GM19438 (cell line): ENCODE measurements at regions not wholly inside any gene's neighbourhood (a gene's known extent, or its start where the extent isn't known, plus 50 kb on each side); places are given as distances from the start of the nearest gene placed in this dataset.
A peak's percentile ranks its signal among the peaks of the same experiment; 100 is the strongest.

Source experiments
- ATAC-seq: cut with Tn5 transposase; IDR thresholded peaks from one replicate; pipeline ENCODE4 v1.9.1; 2021; ENCODE audit warnings: low read depth; ENCODE audit not compliant: unreplicated experiment

GRCh38 chr1:83775977-83776603 lies 222.8 kb downstream of the TTLL7 start:
- ATAC-seq = no peak

GRCh38 chr1:83773059-83773458 lies 225.9 kb downstream of the TTLL7 start:
- ATAC-seq = no peak

GRCh38 chr1:83770319-83770661 lies 228.6 kb downstream of the TTLL7 start:
- ATAC-seq = no peak

- ATAC-seq = no peak
Observed at GRCh38 chr1:83769594-83770318, 229.2 kb downstream of the TTLL7 start.

- ATAC-seq = no peak
Observed at GRCh38 chr1:83769072-83769471, 229.9 kb downstream of the TTLL7 start.

- ATAC-seq = no peak
Observed at GRCh38 chr1:83766241-83766691, 232.7 kb downstream of the TTLL7 start.

- no peak for ATAC-seq
Observed at GRCh38 chr1:83765125-83765524, 233.8 kb downstream of the TTLL7 start.

GRCh38 chr1:83764209-83764608 lies 234.7 kb downstream of the TTLL7 start:
- ATAC-seq = no peak

- no peak for ATAC-seq
Observed at GRCh38 chr1:83763361-83764095, 235.4 kb downstream of the TTLL7 start.

GRCh38 chr1:83762416-83762815 lies 236.5 kb downstream of the TTLL7 start:
- ATAC-seq = no peak

- no peak for ATAC-seq
Observed at GRCh38 chr1:83762039-83762365, 236.9 kb downstream of the TTLL7 start.

GRCh38 chr1:83761167-83762038 lies 237.5 kb downstream of the TTLL7 start:
- ATAC-seq = peak; percentile 100

- peak; percentile 13 for ATAC-seq
Observed at GRCh38 chr1:83760226-83761021, 238.5 kb downstream of the TTLL7 start.

GRCh38 chr1:83756984-83757717 lies 241.8 kb downstream of the TTLL7 start:
- ATAC-seq = no peak

GRCh38 chr1:83751602-83752001 lies 247.3 kb downstream of the TTLL7 start:
- ATAC-seq = no peak

- no peak for ATAC-seq
Observed at GRCh38 chr1:83750201-83750600, 248.7 kb downstream of the TTLL7 start.

- no peak for ATAC-seq
Observed at GRCh38 chr1:83747853-83748482, 251.0 kb downstream of the TTLL7 start.

GRCh38 chr1:83746234-83746633 lies 252.7 kb downstream of the TTLL7 start:
- peak; percentile 74 for ATAC-seq

GRCh38 chr1:83742446-83742845 lies 256.5 kb downstream of the TTLL7 start:
- ATAC-seq = no peak
